SK-N-SH (cell line): ENCODE measurements at regions not wholly inside any gene's neighbourhood (a gene's known extent, or its start where the extent isn't known, plus 50 kb on each side); places are given as distances from the start of the nearest gene placed in this dataset.

ENCODE experiments used
- CHD2 ChIP-seq: fragments of 150-350 bp; IDR thresholded peaks from 2 replicates; pipeline ENCODE4 v1.6.1; 2018; ENCODE audit warnings: low read length; ENCODE audit not compliant: partially characterized antibody
- CTCF ChIP-seq: fragments of 200-600 bp; sonication (generic); IDR thresholded peaks from 2 replicates; pipeline ENCODE4 v1.6.1; 2017; ENCODE audit warnings: antibody characterized with exemption, mild to moderate bottlenecking, moderate library complexity
- EZH2phosphoT487 ChIP-seq: fragments of 200-600 bp; sonication (generic); IDR thresholded peaks from 2 replicates; pipeline ENCODE4 v1.6.1; 2017; ENCODE audit warnings: low read depth, mixed run types, mild to moderate bottlenecking, antibody characterized with exemption, moderate library complexity, borderline replicate concordance
- GABPA ChIP-seq: IDR thresholded peaks from 2 replicates; pipeline ENCODE4 v1.4.0; 2012; ENCODE audit warnings: low read depth, mild to moderate bottlenecking
- MAX ChIP-seq: IDR thresholded peaks from 2 replicates; pipeline ENCODE4 v1.4.0; 2012; ENCODE audit warnings: low read depth
- MEF2A ChIP-seq: IDR thresholded peaks from 2 replicates; pipeline ENCODE4 v1.4.0; 2012; ENCODE audit warnings: low read depth, borderline replicate concordance
- PBX3 ChIP-seq: IDR thresholded peaks from 2 replicates; pipeline ENCODE4; 2012
- POLR2AphosphoS5 ChIP-seq: IDR thresholded peaks from 2 replicates; pipeline ENCODE4 v1.6.1; 2012; ENCODE audit warnings: low read depth, low read length
- REST ChIP-seq: IDR thresholded peaks from 2 replicates; pipeline ENCODE4 v1.6.1; 2012; ENCODE audit warnings: mild to moderate bottlenecking, low read depth, low read length, moderate library complexity
- RXRA ChIP-seq: IDR thresholded peaks from 2 replicates; pipeline ENCODE4 v1.4.0; 2012; ENCODE audit warnings: low read depth, mild to moderate bottlenecking, borderline replicate concordance
- USF2 ChIP-seq: fragments of 150-350 bp; IDR thresholded peaks from 2 replicates; pipeline ENCODE4 v1.6.1; 2017; ENCODE audit warnings: antibody characterized with exemption, low read length, low read depth, borderline replicate concordance

GRCh38 chr14:85953265-85953664 lies 423.3 kb downstream of the FLRT2 start:
- TF ChIP-seq MAX (no peak), REST (no peak), CTCF (no peak), PBX3 (no peak), USF2 (no peak), POLR2AphosphoS5 (no peak), EZH2phosphoT487 (no peak), CHD2 (no peak), GABPA (no peak), MEF2A (no peak), RXRA (no peak)
